GM12891 (cell line): ENCODE measurements at regions not wholly inside any gene's neighbourhood (a gene's known extent, or its start where the extent isn't known, plus 50 kb on each side); places are given as distances from the start of the nearest gene placed in this dataset.

Source experiments
- DNase-seq: peaks from one replicate; pipeline ENCODE4 v3.0.0; 2011; ENCODE audit warnings: low spot score; ENCODE audit not compliant: insufficient read length
- FAIRE-seq: peaks from 2 replicates; lab custom pipeline; 2011; peaks lifted over from hg19 to GRCh38; lab: Jason Lieb, UNC
- PAX5 ChIP-seq: IDR thresholded peaks from 2 replicates; pipeline ENCODE4 v1.6.1; 2011; ENCODE audit warnings: low read length, moderate library complexity, mild to moderate bottlenecking; ENCODE audit not compliant: insufficient read depth, severe bottlenecking
- POLR2A ChIP-seq: IDR thresholded peaks from 2 replicates; pipeline ENCODE4 v1.6.1; 2011; ENCODE audit warnings: low read depth, low read length, control low read depth
- POLR2AphosphoS5 ChIP-seq: IDR thresholded peaks from 2 replicates; pipeline ENCODE4 v1.6.1; 2011; ENCODE audit warnings: low read depth, low read length, control low read depth
- POU2F2 ChIP-seq: IDR thresholded peaks from 2 replicates; pipeline ENCODE4 v1.6.1; 2011; ENCODE audit warnings: low read depth, mild to moderate bottlenecking, control low read depth, low read length, moderate library complexity
- SPI1 ChIP-seq: IDR thresholded peaks from 2 replicates; pipeline ENCODE4 v1.6.1; 2011; ENCODE audit warnings: low read depth, low read length, control low read depth
- TAF1 ChIP-seq: IDR thresholded peaks from 2 replicates; pipeline ENCODE4 v1.6.1; 2011; ENCODE audit warnings: low read depth, low read length, control low read depth

DNA sequence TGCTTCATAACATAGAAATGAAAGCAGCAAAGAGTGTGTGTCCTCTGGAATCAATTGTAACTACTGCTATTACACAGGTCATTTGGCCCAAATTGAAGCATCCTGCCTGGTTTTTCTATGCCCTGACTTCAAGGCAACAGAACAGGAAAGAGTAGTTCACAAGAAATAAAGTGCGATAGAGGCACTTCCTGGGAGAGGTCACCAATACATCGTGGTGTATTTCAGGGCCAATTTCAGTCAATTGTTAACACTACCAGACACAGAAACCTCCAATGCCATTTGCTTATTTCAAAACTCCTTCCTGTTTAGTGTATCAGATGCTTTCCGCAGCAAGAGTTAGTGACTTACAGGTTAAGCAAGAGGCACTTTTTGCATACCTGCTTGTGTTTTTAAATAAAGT is 292.1 kb downstream of the ETAA1 start:
- TF ChIP-seq SPI1 (no peak), POLR2AphosphoS5 (no peak), TAF1 (no peak), PAX5 (no peak), POLR2A (no peak), POU2F2 (no peak)
- no peak for FAIRE-seq
- DNase-seq, result no peak

DNA sequence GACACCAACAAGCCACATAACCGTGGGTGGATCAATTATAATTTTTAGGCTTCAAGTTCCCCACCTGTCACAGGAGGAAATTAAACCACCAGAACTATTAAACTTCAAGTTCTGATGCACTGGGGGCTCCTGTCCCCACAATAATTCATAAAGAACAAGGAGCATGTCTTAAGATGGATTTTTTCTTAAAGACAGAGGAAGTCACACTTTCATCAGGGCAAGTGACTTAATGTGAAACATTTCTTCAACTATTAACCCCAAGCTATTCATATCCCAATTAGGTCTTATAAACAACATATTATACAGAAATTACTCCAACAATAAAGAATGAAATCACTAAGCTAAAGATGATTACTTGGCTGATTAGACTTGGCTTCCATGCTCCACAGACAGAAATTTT is 292.5 kb downstream of the ETAA1 start:
- DNase-seq (no peak), FAIRE-seq (no peak)
- no peak for TF ChIP-seq POU2F2
- TF ChIP-seq POLR2A, result no peak

DNA sequence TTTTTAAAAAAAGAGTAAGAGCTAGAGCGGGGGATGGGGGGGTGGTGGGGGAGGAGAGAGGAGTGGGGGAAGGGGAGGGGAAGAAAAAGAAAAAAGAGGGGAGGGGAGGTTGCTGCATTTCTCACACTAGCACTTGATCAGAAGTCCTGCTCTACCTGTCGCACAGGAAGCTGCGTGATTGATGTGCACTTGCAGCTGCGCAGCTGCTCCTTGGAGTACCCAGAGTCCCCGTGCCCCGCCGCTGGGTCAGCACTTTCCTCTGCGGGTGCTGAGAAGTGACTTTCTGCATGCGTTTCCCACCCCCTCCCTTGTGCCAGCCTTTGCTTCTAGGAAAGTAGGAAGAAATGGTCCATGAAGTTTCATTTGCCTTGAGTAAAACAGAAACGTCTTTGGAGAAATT is 297.3 kb downstream of the ETAA1 start:
- FAIRE-seq (no peak), DNase-seq (no peak)
- TF ChIP-seq POLR2A (no peak), SPI1 (no peak), TAF1 (no peak), POLR2AphosphoS5 (no peak), PAX5 (no peak), POU2F2 (no peak)

DNA sequence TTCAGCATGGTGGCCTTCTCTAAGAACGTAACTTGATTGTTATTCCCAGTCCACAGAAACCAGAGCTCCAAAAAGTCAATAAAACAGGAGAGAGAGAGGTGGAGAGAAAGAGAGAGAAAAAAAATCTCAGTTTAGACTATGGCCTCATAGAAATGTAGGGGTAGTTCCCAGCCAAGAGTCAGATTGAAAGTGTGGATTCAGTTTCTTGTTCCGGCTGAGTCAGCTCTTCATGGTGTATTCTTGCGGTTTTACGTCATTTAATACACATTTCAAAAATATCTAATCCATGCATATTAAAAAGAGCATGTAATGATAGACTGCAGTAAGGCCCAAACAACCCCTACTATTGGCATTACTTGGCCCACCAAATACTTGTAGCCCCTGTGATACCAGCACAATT is 303.9 kb downstream of the ETAA1 start:
- TF ChIP-seq POLR2A, result no peak
- TF ChIP-seq PAX5, result no peak
- no peak for TF ChIP-seq SPI1
- TF ChIP-seq POLR2AphosphoS5, result no peak
- no peak for TF ChIP-seq TAF1
- TF ChIP-seq POU2F2, result no peak
- FAIRE-seq (no peak), DNase-seq (no peak)

GRCh38 chr2:67702284-67702683 is 305.2 kb downstream of the ETAA1 start:
- DNase-seq (no peak), FAIRE-seq (no peak)
- TF ChIP-seq POU2F2 (no peak), POLR2A (no peak), TAF1 (no peak), SPI1 (no peak), POLR2AphosphoS5 (no peak), PAX5 (no peak)

DNA sequence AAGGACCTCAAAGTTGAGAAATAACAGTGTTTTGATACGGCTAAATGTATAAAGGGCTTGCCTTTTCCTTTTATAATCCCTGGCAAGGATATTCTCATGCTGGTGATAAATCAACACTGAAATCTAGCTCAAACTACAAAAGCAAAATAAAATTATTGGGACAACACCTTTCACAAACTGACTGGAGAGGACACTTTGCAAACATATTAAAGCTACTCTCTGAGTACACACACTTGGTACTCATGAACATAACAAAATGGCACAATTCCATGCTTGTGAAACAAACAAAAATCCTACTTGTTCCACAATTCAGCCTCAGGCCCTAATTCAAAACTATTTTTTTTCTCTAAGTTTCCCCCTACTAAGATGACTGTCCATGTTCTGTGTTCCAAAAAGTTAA is 305.8 kb downstream of the ETAA1 start:
- DNase-seq (no peak), FAIRE-seq (no peak)
- TF ChIP-seq PAX5, result no peak
- no peak for TF ChIP-seq POU2F2
- TF ChIP-seq POLR2AphosphoS5, result no peak
- TF ChIP-seq TAF1, result no peak
- no peak for TF ChIP-seq SPI1
- TF ChIP-seq POLR2A, result no peak

DNA sequence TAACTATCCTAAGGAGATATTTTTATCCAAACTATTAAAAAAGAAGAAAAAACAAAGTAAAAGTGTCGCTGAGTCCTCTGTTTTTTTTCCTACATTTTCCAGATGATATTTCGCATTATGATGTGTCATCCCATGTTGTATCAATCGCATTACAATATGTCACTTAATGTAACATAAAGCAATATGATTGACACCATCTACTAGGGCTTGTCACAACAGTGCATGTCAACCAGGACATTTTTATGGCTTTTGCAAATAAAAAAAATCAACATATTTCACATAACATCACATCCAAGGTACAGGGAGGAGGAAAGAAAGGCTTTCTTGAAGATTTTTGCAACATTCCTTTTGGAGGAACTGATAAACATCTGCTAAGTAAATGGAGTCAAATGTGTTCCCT is 308.9 kb downstream of the ETAA1 start:
- FAIRE-seq (no peak), DNase-seq (no peak)
- TF ChIP-seq POLR2A (no peak), SPI1 (no peak), PAX5 (no peak), TAF1 (no peak), POU2F2 (no peak), POLR2AphosphoS5 (no peak)

GRCh38 chr2:67707896-67708295 is 310.8 kb downstream of the ETAA1 start:
- TF ChIP-seq SPI1 (no peak), TAF1 (no peak), POLR2A (no peak), PAX5 (no peak), POLR2AphosphoS5 (no peak), POU2F2 (no peak)
- FAIRE-seq (no peak), DNase-seq (no peak)

GRCh38 chr2:67709835-67710234 is 312.7 kb downstream of the ETAA1 start:
- DNase-seq (no peak), FAIRE-seq (no peak)
- TF ChIP-seq TAF1, result no peak
- TF ChIP-seq PAX5, result no peak
- no peak for TF ChIP-seq POU2F2
- TF ChIP-seq SPI1, result no peak
- TF ChIP-seq POLR2A, result no peak
- no peak for TF ChIP-seq POLR2AphosphoS5

GRCh38 chr2:67712484-67712883 is 315.4 kb downstream of the ETAA1 start:
- DNase-seq (no peak), FAIRE-seq (no peak)
- TF ChIP-seq SPI1 (no peak), POLR2A (no peak), PAX5 (no peak), POLR2AphosphoS5 (no peak), TAF1 (no peak), POU2F2 (no peak)
